ENCODE measurements at regions not wholly inside any gene's neighbourhood (a gene's known extent, or its start where the extent isn't known, plus 50 kb on each side); places are given as distances from the start of the nearest gene placed in this dataset.

DNA sequence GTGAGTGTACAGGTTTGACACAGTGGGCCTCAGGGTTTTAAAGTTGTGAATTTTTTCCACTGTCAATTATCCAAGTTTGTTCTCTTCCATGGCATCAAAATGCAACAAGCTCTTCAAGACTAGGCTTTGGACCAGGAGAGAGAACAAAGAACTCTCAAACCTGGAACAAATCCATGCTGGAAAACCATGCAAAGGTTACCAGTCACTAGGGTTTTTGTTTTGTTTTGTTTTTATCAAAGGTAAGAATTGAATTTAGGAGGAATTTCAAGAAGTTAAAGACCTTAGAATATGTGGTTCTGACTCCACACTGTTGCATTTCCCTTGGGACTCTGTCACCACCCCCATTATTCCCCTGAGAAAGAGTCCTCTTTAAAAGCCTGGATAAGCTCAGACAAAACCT is 191.1 kb upstream of the PIK3R1 start:
- no peak for TF ChIP-seq ZNF629 (tag by site-specific recombination; IDR thresholded peaks at IDR 0.05)
- no peak for TF ChIP-seq REPIN1 (tag by site-specific recombination; IDR thresholded peaks at IDR 0.05; ENCODE audit: low read depth)
- no peak for TF ChIP-seq SETDB1 (IDR thresholded peaks at IDR 0.05; ENCODE audit: insufficient read length, low read length)

Data from HEK293 (cell line).